ENCODE measurements at regions not wholly inside any gene's neighbourhood (a gene's known extent, or its start where the extent isn't known, plus 50 kb on each side); places are given as distances from the start of the nearest gene placed in this dataset.

DNA sequence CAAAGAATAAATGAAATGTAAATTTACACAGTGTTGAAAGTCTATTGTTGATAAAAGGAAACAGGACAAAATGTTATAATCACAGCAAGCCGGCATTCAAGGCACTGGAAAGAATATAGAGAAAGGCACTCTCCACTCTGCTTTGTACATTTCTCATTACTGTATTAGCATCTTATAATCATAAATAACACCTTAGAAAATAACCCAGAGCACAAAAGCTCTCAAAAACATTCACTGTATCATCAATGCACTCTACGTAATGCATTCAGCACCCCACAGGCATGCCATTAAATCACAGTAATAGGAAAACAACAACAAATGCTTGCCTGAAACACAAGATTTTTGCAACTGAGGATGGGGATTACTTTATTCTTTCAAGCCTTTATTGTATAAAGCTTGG lies 75.3 kb upstream of the TRPC3 start:
- no peak for DNase-seq

GRCh38 chr4:122017296-122017695 lies 65.4 kb upstream of the TRPC3 start:
- DNase-seq = no peak

GRCh38 chr4:122015203-122015602 lies 63.3 kb upstream of the TRPC3 start:
- DNase-seq = no peak

DNA sequence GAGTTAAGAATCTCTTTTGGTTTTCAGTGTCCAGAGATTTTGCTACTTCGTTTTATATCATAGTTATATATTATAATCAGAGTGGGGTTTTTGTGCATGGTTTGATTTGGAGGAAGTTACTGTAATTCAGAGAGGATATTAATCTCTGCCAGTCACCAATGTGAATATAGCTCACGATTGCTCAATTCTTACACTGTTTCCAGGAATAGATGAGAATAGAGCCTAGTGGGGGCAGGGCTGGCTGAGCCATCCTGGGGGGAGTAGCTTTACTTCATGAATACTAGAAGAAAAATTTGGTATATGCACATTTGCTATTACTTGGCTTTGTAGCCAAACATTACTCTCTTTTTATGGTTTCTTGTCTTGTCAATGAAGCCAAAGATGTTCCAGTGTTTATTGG lies 60.9 kb upstream of the TRPC3 start:
- no peak for DNase-seq

GRCh38 chr4:122010610-122011009 lies 58.8 kb upstream of the TRPC3 start:
- no peak for DNase-seq

DNA sequence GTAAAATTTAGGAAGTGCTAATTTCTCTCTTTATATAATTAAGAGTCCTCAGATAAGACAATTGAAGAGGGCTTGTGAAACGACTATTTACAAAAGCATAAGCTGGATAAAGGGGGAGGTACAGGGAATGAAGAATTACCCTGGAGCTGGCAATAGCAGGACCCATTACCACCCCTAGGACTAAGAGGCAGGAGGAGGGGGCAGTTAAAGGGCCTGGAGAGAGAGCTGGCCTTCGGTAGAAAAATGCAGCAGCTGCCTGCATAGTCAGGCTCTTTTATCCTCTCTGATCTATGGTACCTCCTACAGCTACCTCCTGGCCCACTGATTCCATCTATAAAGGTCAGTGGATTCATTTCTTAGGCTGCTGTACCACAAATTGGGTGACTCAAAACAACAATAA lies 57.7 kb upstream of the TRPC3 start:
- no peak for DNase-seq

- no peak for DNase-seq
Observed at GRCh38 chr4:122007016-122007415, 55.2 kb upstream of the TRPC3 start.

DNA sequence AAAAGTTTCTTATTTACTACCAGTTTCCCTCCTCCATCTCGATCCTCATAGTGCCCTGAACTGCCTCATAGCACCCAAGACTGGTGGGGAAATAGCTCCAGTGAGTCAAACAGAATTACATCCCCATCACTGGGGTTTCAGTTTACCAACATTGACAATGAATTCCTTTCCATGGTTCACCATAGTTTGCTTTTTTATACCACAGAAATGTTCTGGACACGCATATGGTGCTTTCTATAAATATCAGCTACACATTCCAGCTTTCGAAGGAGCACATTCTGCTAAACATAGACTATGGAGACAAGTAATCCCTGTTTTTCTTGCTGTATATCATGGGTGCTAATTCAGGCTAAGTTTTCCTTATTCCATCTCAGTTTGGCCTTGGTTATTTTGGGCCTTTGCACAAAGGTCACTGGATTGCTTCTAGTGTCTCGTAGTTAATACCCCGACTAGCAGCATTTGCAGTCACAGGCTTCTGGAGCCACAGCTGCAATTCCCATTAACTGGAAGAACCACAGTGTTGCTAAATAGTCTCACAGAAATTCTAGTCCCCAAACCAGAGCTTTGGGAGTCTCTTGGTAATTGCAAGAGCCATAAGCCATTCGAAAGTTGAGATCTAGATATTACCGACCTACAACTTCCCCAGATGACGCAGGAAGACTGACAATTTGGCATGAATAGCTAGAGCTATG lies 53.4 kb upstream of the TRPC3 start:
- DNase-seq = no peak

DNA sequence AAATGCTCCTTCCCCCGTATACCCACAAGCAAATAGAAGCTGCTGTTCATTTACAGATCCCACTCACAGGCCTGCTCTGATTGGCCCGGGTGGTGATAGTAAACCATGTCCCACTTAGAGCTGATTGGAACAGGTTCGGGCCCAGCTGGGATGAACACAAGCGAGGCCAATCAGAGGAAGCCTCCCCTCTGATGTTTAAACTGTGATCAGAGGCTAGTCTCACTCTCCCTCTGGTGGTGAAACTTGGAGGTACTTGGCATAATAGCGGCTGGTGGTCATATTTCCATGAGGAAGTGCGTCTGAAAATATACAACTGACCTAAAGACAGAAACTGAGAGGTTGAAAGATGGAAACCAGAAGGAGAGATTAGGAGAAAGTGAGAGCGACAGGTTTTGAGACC lies 51.5 kb upstream of the TRPC3 start:
- DNase-seq = peak in 1 of 2 experiments; percentile 34
